Vagina (tissue), 2 donors: ENCODE measurements at regions not wholly inside any gene's neighbourhood (a gene's known extent, or its start where the extent isn't known, plus 50 kb on each side); places are given as distances from the start of the nearest gene placed in this dataset.

Experiments used
- CTCF ChIP-seq, 3 experiments: fragments of 450-650 bp in 2 of 3; fragments of 200-600 bp in 1 of 3; sonication (generic) in 1 of 3; IDR thresholded peaks; one replicate each; pipeline ENCODE4 v1.5.1; 2017 to 2019; ENCODE audit warnings: antibody characterized with exemption in 3 of 3, mild to moderate bottlenecking in 2 of 3, moderate library complexity in 2 of 3
- POLR2A ChIP-seq, 2 donors: fragments of 450-650 bp; IDR thresholded peaks; one replicate each; pipeline ENCODE4 v1.6.1; 2017; ENCODE audit warnings: antibody characterized with exemption in 2 of 2, mild to moderate bottlenecking in 2 of 2, moderate library complexity in 2 of 2
- POLR2AphosphoS5 ChIP-seq, 2 donors: sonication (generic); formaldehyde crosslinking; IDR thresholded peaks; one replicate each; pipeline ENCODE4 v1.9.0; 2017; ENCODE audit warnings: antibody characterized with exemption in 2 of 2, mild to moderate bottlenecking in 2 of 2, low read depth in 1 of 2; ENCODE audit not compliant: insufficient read depth in 1 of 2

DNA sequence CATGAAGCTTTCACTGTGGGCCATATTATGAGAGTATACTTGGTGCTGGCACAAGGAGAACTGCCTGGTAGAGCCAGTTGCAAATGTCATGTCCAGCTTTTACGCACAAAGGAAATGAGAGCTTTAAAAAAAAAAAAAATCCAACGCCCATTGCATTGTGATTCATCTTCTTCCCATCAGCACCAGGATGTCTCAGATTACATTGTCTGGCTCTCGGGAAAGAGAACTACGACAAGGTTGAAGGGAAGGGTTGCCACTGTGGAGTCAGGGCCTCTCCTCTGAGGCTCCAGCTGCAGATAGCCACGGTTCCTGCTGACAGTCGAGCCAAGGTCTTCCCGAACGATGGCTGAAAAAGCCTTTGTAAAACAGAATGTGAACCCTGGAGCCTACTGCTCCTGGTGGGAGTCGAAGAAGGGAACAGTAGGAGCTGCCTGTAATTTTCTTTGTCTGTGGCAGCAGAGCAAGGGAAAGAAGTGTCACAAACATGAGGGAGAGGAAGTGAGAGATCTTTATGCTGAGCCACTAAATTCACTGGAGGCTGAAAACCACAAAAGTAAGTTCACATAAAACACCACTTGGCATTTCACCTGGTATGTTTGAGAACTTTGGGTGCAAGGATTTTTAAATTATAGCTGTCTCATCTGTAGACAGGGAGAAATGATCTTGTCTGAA lies 704.7 kb downstream of the DIAPH3 start:
- TF ChIP-seq CTCF (IDR thresholded peaks at IDR 0.05): no peak
- TF ChIP-seq POLR2A (IDR thresholded peaks at IDR 0.05): no peak
- no peak for TF ChIP-seq POLR2AphosphoS5 (IDR thresholded peaks at IDR 0.05; ENCODE audit: insufficient read depth in 1 of 2, low read depth in 1 of 2)
